ENCODE measurements at regions not wholly inside any gene's neighbourhood (a gene's known extent, or its start where the extent isn't known, plus 50 kb on each side); places are given as distances from the start of the nearest gene placed in this dataset.

GRCh38 chr1:191546803-191547202, 611.5 kb upstream of the RGS18 start:
- no peak overlapping the region for H4K91ac ChIP-seq (ENCODE audit: insufficient read length, low read depth, low read length)
- no peak overlapping the region for H2BK20ac ChIP-seq (ENCODE audit: low read depth, low read length, poor library complexity, severe bottlenecking)
- WGBS (ENCODE audit: extremely low coverage, insufficient read length, low lambda C conversion rate), result no CpG with 5 or more reads among the region's 1 CpG
- no peak overlapping the region for H3K23ac ChIP-seq (ENCODE audit: insufficient read length, low read depth, low read length)
- H3K79me1 ChIP-seq (ENCODE audit: insufficient read depth, low read depth, low read length, poor library complexity, severe bottlenecking), result no peaks in the 10 kb centered on the region
- H2BK120ac ChIP-seq (ENCODE audit: low read depth, low read length, poor library complexity, severe bottlenecking), result no peak overlapping the region
- Mint-ChIP-seq H3K4me3 (no peak overlapping the region), H3K36me3 (ENCODE audit: insufficient read depth in 1 of 3, low read depth in 3 of 3) (no peaks in the 10 kb centered on the region), H3K4me1 (no peaks in the 10 kb centered on the region), H3K9me3 (no peaks in the 10 kb centered on the region), H3K27me3 (ENCODE audit: low read depth) (no peaks in the 10 kb centered on the region), H3K27ac (no peak overlapping the region)
- H4K20me1 ChIP-seq (ENCODE audit: control insufficient read depth, insufficient read depth, insufficient read length), result no peaks in the 10 kb centered on the region
- no peak overlapping the region for H3K14ac ChIP-seq (ENCODE audit: insufficient read depth, low read length)
- H3K4me1 ChIP-seq (ENCODE audit: insufficient read depth, low read length), result no peaks in the 10 kb centered on the region
- no peak overlapping the region for H2BK5ac ChIP-seq (ENCODE audit: insufficient read length, low read length)
- H3K9ac ChIP-seq (ENCODE audit: extremely low read depth, insufficient read length, low read length), result no peak overlapping the region
- H3K9me3 ChIP-seq (ENCODE audit: control insufficient read depth, low read depth, low read length), result no peaks in the 10 kb centered on the region
- no peak overlapping the region for H4K8ac ChIP-seq (replicated peaks; ENCODE audit: insufficient read length, low read depth, low read length)
- no peak overlapping the region for H2AK5ac ChIP-seq (ENCODE audit: insufficient read length, low read length)
- no peak overlapping the region for H2AFZ ChIP-seq (ENCODE audit: low read length)
- H4K5ac ChIP-seq (ENCODE audit: insufficient read length, low read depth, low read length), result no peak overlapping the region
- H3K27me3 ChIP-seq (ENCODE audit: insufficient read depth, low read length), result no peaks in the 10 kb centered on the region
- no peak for DNase-seq
- no peak for TF ChIP-seq CTCF (conservative IDR thresholded peaks at IDR 0.05)
- H3K23me2 ChIP-seq (ENCODE audit: insufficient read length, low read depth, low read length, poor library complexity, severe bottlenecking), result no peaks in the 10 kb centered on the region
- H3T11ph ChIP-seq (ENCODE audit: low read length), result no peak overlapping the region
- no peaks in the 10 kb centered on the region for H3K79me2 ChIP-seq (ENCODE audit: insufficient read depth, low read length)
- H3K4ac ChIP-seq (ENCODE audit: low read depth, low read length), result no peak overlapping the region
- no peak overlapping the region for H3K27ac ChIP-seq (ENCODE audit: insufficient read length, low read depth, low read length)
- H3K4me2 ChIP-seq (ENCODE audit: insufficient read depth, insufficient read length, low read length), result no peak overlapping the region
- no peak overlapping the region for H2BK12ac ChIP-seq (ENCODE audit: insufficient read length, low read depth, low read length)
- H3K18ac ChIP-seq (ENCODE audit: insufficient read length, low read depth, low read length), result no peak overlapping the region
- no peak overlapping the region for H2BK15ac ChIP-seq (ENCODE audit: low read depth, low read length)
- H3K56ac ChIP-seq (ENCODE audit: insufficient read length, low read depth, low read length), result no peak overlapping the region
